ENCODE measurements at regions not wholly inside any gene's neighbourhood (a gene's known extent, or its start where the extent isn't known, plus 50 kb on each side); places are given as distances from the start of the nearest gene placed in this dataset.

GRCh38 chr13:74449811-74450524 lies 315.8 kb upstream of the KLF12 start:
- Histone ChIP-seq H3K4me1 (ENCODE audit: control insufficient read depth, low read depth, low read length) (no peaks in the 10 kb centered on the region), H3K27me3 (ENCODE audit: control insufficient read depth, insufficient read depth, low read length) (no peaks in the 10 kb centered on the region), H3K9ac (ENCODE audit: low read length) (no peak overlapping the region), H3K4me3 (ENCODE audit: low read length) (no peak overlapping the region), H3K36me3 (ENCODE audit: control insufficient read depth, low read depth, low read length) (no peaks in the 10 kb centered on the region), H3K9me3 (ENCODE audit: control insufficient read depth, low read depth, low read length) (no peaks in the 10 kb centered on the region), H3K27ac (ENCODE audit: low read length) (no peak overlapping the region)

- Histone ChIP-seq H3K36me3 (ENCODE audit: control insufficient read depth, low read depth, low read length) (no peaks in the 10 kb centered on the region), H3K27me3 (ENCODE audit: control insufficient read depth, insufficient read depth, low read length) (no peaks in the 10 kb centered on the region)
Observed at GRCh38 chr13:74444864-74445479, 310.8 kb upstream of the KLF12 start.

GRCh38 chr13:74444161-74444571 lies 310.0 kb upstream of the KLF12 start:
- peaks cover 3% of the 10 kb centered on the region for H3K9me3 ChIP-seq (ENCODE audit: control insufficient read depth, low read depth, low read length)
- H3K4me1 ChIP-seq (ENCODE audit: control insufficient read depth, low read depth, low read length) = no peaks in the 10 kb centered on the region
- no peaks in the 10 kb centered on the region for H3K36me3 ChIP-seq (ENCODE audit: control insufficient read depth, low read depth, low read length)
- H3K27ac ChIP-seq (ENCODE audit: low read length) = no peak overlapping the region
- no peaks in the 10 kb centered on the region for H3K27me3 ChIP-seq (ENCODE audit: control insufficient read depth, insufficient read depth, low read length)
- no peak overlapping the region for H3K9ac ChIP-seq (ENCODE audit: low read length)
- H3K4me3 ChIP-seq (ENCODE audit: low read length) = no peak overlapping the region

More at GRCh38 chr13:74444864-74445479, 310.8 kb upstream of the KLF12 start:
- peaks cover 3% of the 10 kb centered on the region for H3K9me3 ChIP-seq (ENCODE audit: control insufficient read depth, low read depth, low read length)
- no peak overlapping the region for H3K9ac ChIP-seq (ENCODE audit: low read length)
- H3K27ac ChIP-seq (ENCODE audit: low read length) = no peak overlapping the region
- H3K4me3 ChIP-seq (ENCODE audit: low read length) = no peak overlapping the region
- no peaks in the 10 kb centered on the region for H3K4me1 ChIP-seq (ENCODE audit: control insufficient read depth, low read depth, low read length)

- H3K27me3 ChIP-seq (ENCODE audit: control insufficient read depth, insufficient read depth, low read length) = no peaks in the 10 kb centered on the region
- no peak overlapping the region for H3K27ac ChIP-seq (ENCODE audit: low read length)
- H3K4me3 ChIP-seq (ENCODE audit: low read length) = no peak overlapping the region
Observed at GRCh38 chr13:74443631-74444030, 309.4 kb upstream of the KLF12 start.

GRCh38 chr13:74442751-74443150 lies 308.5 kb upstream of the KLF12 start:
- no peak overlapping the region for H3K9ac ChIP-seq (ENCODE audit: low read length)
- H3K36me3 ChIP-seq (ENCODE audit: control insufficient read depth, low read depth, low read length) = no peaks in the 10 kb centered on the region
- no peak overlapping the region for H3K27ac ChIP-seq (ENCODE audit: low read length)

More at GRCh38 chr13:74443631-74444030, 309.4 kb upstream of the KLF12 start:
- H3K4me1 ChIP-seq (ENCODE audit: control insufficient read depth, low read depth, low read length) = no peaks in the 10 kb centered on the region
- no peak overlapping the region for H3K9ac ChIP-seq (ENCODE audit: low read length)
- H3K36me3 ChIP-seq (ENCODE audit: control insufficient read depth, low read depth, low read length) = no peaks in the 10 kb centered on the region
- peaks cover 3% of the 10 kb centered on the region for H3K9me3 ChIP-seq (ENCODE audit: control insufficient read depth, low read depth, low read length)

GRCh38 chr13:74438901-74439300 lies 304.7 kb upstream of the KLF12 start:
- H3K4me1 ChIP-seq (ENCODE audit: control insufficient read depth, low read depth, low read length) = no peaks in the 10 kb centered on the region
- no peak overlapping the region for H3K27ac ChIP-seq (ENCODE audit: low read length)
- no peaks in the 10 kb centered on the region for H3K27me3 ChIP-seq (ENCODE audit: control insufficient read depth, insufficient read depth, low read length)
- no peak overlapping the region for H3K4me3 ChIP-seq (ENCODE audit: low read length)
- no peaks in the 10 kb centered on the region for H3K36me3 ChIP-seq (ENCODE audit: control insufficient read depth, low read depth, low read length)
- no peak overlapping the region for H3K9ac ChIP-seq (ENCODE audit: low read length)
- peaks cover 3% of the 10 kb centered on the region for H3K9me3 ChIP-seq (ENCODE audit: control insufficient read depth, low read depth, low read length)

More at GRCh38 chr13:74442751-74443150, 308.5 kb upstream of the KLF12 start:
- Histone ChIP-seq H3K4me1 (ENCODE audit: control insufficient read depth, low read depth, low read length) (no peaks in the 10 kb centered on the region), H3K27me3 (ENCODE audit: control insufficient read depth, insufficient read depth, low read length) (no peaks in the 10 kb centered on the region), H3K4me3 (ENCODE audit: low read length) (no peak overlapping the region), H3K9me3 (ENCODE audit: control insufficient read depth, low read depth, low read length) (peaks cover 3% of the 10 kb centered on the region)

- Histone ChIP-seq H3K4me1 (ENCODE audit: control insufficient read depth, low read depth, low read length) (no peaks in the 10 kb centered on the region), H3K9me3 (ENCODE audit: control insufficient read depth, low read depth, low read length) (no peaks in the 10 kb centered on the region), H3K4me3 (ENCODE audit: low read length) (no peak overlapping the region), H3K27ac (ENCODE audit: low read length) (no peak overlapping the region), H3K36me3 (ENCODE audit: control insufficient read depth, low read depth, low read length) (no peaks in the 10 kb centered on the region), H3K9ac (ENCODE audit: low read length) (no peak overlapping the region), H3K27me3 (ENCODE audit: control insufficient read depth, insufficient read depth, low read length) (no peaks in the 10 kb centered on the region)
Observed at GRCh38 chr13:74434782-74435181, 300.6 kb upstream of the KLF12 start.

GRCh38 chr13:74424455-74424854 lies 290.3 kb upstream of the KLF12 start:
- Histone ChIP-seq H3K36me3 (ENCODE audit: control insufficient read depth, low read depth, low read length) (no peaks in the 10 kb centered on the region), H3K9ac (ENCODE audit: low read length) (no peak overlapping the region), H3K9me3 (ENCODE audit: control insufficient read depth, low read depth, low read length) (no peaks in the 10 kb centered on the region), H3K27me3 (ENCODE audit: control insufficient read depth, insufficient read depth, low read length) (no peaks in the 10 kb centered on the region), H3K4me3 (ENCODE audit: low read length) (no peak overlapping the region), H3K4me1 (ENCODE audit: control insufficient read depth, low read depth, low read length) (no peaks in the 10 kb centered on the region), H3K27ac (ENCODE audit: low read length) (no peak overlapping the region)

GRCh38 chr13:74423434-74423833 lies 289.2 kb upstream of the KLF12 start:
- Histone ChIP-seq H3K4me3 (ENCODE audit: low read length) (no peak overlapping the region), H3K9me3 (ENCODE audit: control insufficient read depth, low read depth, low read length) (no peaks in the 10 kb centered on the region), H3K27ac (ENCODE audit: low read length) (no peak overlapping the region), H3K36me3 (ENCODE audit: control insufficient read depth, low read depth, low read length) (no peaks in the 10 kb centered on the region), H3K9ac (ENCODE audit: low read length) (no peak overlapping the region), H3K27me3 (ENCODE audit: control insufficient read depth, insufficient read depth, low read length) (no peaks in the 10 kb centered on the region), H3K4me1 (ENCODE audit: control insufficient read depth, low read depth, low read length) (no peaks in the 10 kb centered on the region)

- no peaks in the 10 kb centered on the region for H3K27me3 ChIP-seq (ENCODE audit: control insufficient read depth, insufficient read depth, low read length)
- no peaks in the 10 kb centered on the region for H3K4me1 ChIP-seq (ENCODE audit: control insufficient read depth, low read depth, low read length)
- no peak overlapping the region for H3K9ac ChIP-seq (ENCODE audit: low read length)
- H3K9me3 ChIP-seq (ENCODE audit: control insufficient read depth, low read depth, low read length) = no peaks in the 10 kb centered on the region
- H3K36me3 ChIP-seq (ENCODE audit: control insufficient read depth, low read depth, low read length) = no peaks in the 10 kb centered on the region
- H3K4me3 ChIP-seq (ENCODE audit: low read length) = no peak overlapping the region
- H3K27ac ChIP-seq (ENCODE audit: low read length) = no peak overlapping the region
Observed at GRCh38 chr13:74414458-74414857, 280.3 kb upstream of the KLF12 start.

GRCh38 chr13:74413482-74413881 lies 279.3 kb upstream of the KLF12 start:
- H3K36me3 ChIP-seq (ENCODE audit: control insufficient read depth, low read depth, low read length) = no peaks in the 10 kb centered on the region
- H3K27me3 ChIP-seq (ENCODE audit: control insufficient read depth, insufficient read depth, low read length) = no peaks in the 10 kb centered on the region
- no peaks in the 10 kb centered on the region for H3K4me1 ChIP-seq (ENCODE audit: control insufficient read depth, low read depth, low read length)
- no peak overlapping the region for H3K9ac ChIP-seq (ENCODE audit: low read length)
- no peaks in the 10 kb centered on the region for H3K9me3 ChIP-seq (ENCODE audit: control insufficient read depth, low read depth, low read length)
- no peak overlapping the region for H3K27ac ChIP-seq (ENCODE audit: low read length)
- H3K4me3 ChIP-seq (ENCODE audit: low read length) = no peak overlapping the region

GRCh38 chr13:74409551-74409950 lies 275.3 kb upstream of the KLF12 start:
- no peaks in the 10 kb centered on the region for H3K36me3 ChIP-seq (ENCODE audit: control insufficient read depth, low read depth, low read length)
- H3K27ac ChIP-seq (ENCODE audit: low read length) = no peak overlapping the region
- H3K9ac ChIP-seq (ENCODE audit: low read length) = no peak overlapping the region
- no peaks in the 10 kb centered on the region for H3K4me1 ChIP-seq (ENCODE audit: control insufficient read depth, low read depth, low read length)
- H3K4me3 ChIP-seq (ENCODE audit: low read length) = no peak overlapping the region
- H3K9me3 ChIP-seq (ENCODE audit: control insufficient read depth, low read depth, low read length) = no peaks in the 10 kb centered on the region
- H3K27me3 ChIP-seq (ENCODE audit: control insufficient read depth, insufficient read depth, low read length) = no peaks in the 10 kb centered on the region

Measured in iPS-18a (cell line).